Inflammatory macrophage treated with lipopolysaccharide for 1 hour (primary cell): ENCODE measurements at regions not wholly inside any gene's neighbourhood (a gene's known extent, or its start where the extent isn't known, plus 50 kb on each side); places are given as distances from the start of the nearest gene placed in this dataset.

ENCODE experiments used
- DNase-seq, 2 donors: peaks; one replicate each; pipeline ENCODE4 v3.0.0-alpha.2; 2020 to 2022

DNA sequence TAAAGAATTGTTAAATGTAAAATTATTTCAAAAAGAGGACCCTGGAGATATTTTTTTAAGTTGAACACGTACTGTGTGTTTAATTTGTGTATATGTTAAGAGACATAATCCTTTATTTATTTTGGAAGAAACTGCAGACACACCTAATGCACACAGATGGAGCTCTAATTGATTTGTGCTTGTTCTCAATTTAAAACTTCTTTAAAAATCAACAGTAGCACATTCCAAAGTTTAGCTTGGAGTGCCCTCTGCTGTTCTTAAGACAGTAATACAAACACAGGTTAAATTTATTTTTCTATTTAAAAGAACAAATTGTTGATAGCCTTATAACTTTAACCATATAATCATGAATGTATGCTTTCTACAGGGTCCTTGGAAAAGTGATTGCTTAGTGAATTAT is 277.6 kb upstream of the ADAMTS16 start:
- peak in 1 of 2 donors; percentile 12 for DNase-seq

DNA sequence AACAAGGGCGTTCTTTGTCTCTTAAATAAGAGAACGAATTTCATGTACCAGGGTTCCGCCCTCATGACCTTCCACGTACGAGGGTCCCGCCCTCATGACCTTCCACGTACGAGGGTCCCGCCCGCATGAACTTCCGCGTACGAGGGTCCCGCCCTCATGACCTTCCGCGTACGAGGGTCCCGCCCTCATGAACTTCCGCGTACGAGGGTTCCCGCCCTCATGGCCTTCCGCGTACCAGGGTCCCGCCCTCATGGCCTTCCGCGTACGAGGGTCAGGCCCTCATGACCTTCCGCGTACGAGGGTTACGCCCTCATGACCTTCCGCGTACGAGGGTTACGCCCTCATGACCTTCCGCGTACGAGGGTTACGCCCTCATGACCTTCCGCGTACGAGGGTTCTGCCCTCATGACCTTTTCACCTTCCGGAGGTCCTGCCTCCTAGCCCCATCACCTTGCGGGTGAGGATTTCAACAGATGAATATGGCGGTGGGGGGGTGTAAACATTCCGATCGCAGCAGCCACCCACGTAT is 273.9 kb upstream of the ADAMTS16 start:
- no peak for DNase-seq

DNA sequence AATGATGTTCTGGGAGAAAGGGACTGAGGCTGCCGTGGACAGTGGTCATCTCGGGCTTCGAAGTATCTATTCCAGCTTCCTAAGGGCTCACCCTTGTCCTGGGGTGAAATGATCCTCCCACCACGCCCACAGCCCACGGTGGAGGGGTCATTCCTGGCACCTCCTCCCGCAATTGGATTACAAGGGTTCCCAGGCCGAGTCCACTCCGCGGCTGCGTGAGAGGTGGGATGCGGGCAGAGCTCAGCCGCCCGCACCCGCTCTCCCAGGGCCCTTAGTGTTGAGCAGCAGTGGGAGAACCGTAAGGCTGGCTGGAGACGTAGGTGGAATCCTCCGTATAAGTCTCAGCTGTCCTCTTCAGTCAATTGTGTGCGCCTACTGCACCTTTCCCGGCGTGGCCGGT is 273.3 kb upstream of the ADAMTS16 start:
- no peak for DNase-seq

- DNase-seq: peak; percentile 15 to 61
These were observed 271.9 kb upstream of the ADAMTS16 start for GRCh38 chr5:4868140-4868735.

- DNase-seq: no peak
These were observed 266.5 kb upstream of the ADAMTS16 start for GRCh38 chr5:4873652-4874051.

GRCh38 chr5:4874097-4874496 is 266.0 kb upstream of the ADAMTS16 start:
- DNase-seq: no peak

GRCh38 chr5:4875942-4876341 is 264.2 kb upstream of the ADAMTS16 start:
- DNase-seq: no peak

- DNase-seq: no peak
These were observed 263.3 kb upstream of the ADAMTS16 start for GRCh38 chr5:4876804-4877203.

- no peak for DNase-seq
These were observed 262.6 kb upstream of the ADAMTS16 start for GRCh38 chr5:4877579-4877978.

GRCh38 chr5:4879075-4879474 is 261.1 kb upstream of the ADAMTS16 start:
- no peak for DNase-seq

DNA sequence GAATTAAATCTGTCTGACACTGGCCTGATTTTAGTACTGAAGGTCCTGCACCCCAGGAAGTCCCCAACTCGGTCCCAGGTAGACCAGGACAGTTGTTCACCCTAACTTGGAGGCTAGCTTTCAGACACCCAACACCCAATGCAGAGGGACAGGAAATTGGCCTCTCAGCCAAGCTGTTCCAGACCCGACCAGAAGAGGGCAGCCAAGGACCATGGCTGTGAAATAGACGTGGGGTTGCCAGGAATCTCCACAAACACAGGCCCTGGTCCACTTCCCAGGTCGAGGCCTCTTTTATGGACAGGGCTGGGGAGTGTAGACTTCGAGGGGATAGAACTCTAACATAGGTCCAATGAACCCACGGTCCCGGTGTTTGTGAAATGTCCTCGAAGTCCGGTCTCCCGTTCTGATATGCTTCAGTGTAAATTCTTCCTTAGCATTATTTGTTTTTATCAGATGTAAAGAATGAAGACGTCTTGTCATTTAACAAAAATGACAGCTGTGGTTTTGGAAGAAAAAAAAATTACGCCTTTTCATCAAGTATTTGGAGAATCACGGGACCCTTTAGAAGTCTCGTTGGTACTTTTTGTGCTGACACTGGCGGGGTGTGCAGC is 260.3 kb upstream of the ADAMTS16 start:
- peak; percentile 15 to 65 for DNase-seq

GRCh38 chr5:4880304-4880741 is 259.8 kb upstream of the ADAMTS16 start:
- DNase-seq: no peak

- no peak for DNase-seq
These were observed 258.6 kb upstream of the ADAMTS16 start for GRCh38 chr5:4881366-4882002.

GRCh38 chr5:4882186-4882585 is 257.9 kb upstream of the ADAMTS16 start:
- no peak for DNase-seq

DNA sequence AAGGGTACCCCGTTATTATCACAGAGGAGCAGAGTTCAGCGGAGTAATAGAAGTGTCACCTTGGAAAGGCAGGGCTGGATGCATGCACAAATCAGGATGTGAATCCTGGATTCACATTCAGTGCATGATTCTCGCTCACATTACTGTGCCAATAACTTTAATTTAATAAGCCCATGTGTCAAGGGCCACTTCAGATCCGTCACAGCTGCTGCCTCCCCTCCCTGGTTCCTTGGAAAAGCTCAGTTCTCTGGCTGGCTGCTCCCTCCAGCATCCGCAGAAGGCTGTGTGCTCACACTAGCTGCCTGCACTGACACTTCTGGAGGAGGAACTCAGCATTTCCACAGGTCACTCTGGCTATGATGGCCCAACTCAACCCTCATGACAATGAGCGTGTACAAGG is 256.8 kb upstream of the ADAMTS16 start:
- DNase-seq: no peak

- no peak for DNase-seq
These were observed 246.9 kb upstream of the ADAMTS16 start for GRCh38 chr5:4893063-4893744.

GRCh38 chr5:4896328-4896727 is 243.8 kb upstream of the ADAMTS16 start:
- no peak for DNase-seq

DNA sequence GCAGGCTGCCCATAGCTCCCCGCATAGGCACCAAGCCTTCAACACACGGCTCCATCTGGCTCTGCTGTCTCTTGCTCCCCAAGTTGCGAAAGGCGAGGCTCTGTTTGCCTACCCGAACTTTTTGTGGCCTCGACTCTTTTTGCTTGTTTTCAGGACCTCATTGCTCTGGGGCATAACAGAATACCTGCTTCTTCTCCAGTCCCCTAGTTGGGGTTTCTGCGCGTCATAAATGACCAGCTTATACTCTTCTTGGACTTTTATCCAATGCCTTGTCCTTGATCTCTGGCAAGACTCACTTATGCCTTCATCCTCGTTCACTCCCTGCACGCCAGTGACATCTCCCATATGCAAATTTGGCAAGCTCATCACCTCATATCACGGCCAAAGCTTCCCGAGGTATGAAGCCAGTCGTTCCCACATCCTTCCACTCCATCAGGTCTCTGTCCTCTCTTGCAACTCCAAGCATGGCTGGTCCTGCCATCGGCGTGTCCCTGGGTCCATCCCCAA is 238.8 kb upstream of the ADAMTS16 start:
- DNase-seq: no peak

DNA sequence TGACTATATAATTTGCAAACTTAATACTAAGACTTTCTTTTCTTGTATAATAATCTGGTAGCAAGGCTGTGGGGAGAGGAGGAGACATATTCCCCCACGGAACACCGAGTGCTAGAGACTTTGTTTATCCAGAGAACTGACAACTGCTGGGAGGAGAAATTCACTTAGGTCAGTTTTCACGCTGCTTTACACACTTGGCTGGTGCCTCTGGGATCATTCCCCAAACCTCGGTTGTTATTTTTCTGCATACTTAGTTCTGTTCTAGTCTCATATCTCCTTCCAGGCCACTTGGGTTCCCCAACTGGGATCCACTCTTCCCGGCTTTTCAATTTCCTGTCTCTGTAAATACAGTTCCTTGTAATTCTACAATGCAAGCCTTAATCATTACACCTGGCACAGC is 238.2 kb upstream of the ADAMTS16 start:
- no peak for DNase-seq

- no peak for DNase-seq
These were observed 234.2 kb upstream of the ADAMTS16 start for GRCh38 chr5:4905674-4906520.

DNA sequence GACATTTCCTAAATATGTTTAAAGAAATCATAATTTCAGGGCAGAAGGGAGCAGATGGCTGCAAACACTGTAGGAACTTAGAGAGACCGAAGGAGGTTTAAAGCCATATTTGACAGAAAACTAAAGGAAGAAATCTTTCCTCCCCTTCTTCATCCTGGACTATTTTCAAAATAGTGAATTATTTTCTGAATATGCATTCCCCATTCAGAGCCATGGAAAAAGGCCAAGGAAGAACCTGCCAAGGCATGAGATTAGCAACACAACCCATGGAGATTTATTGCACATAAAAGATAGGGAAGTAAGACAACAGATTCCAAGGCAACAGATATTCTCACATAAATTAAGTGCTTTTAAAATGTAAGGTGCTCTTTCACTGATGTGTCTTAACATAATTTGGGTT is 233.3 kb upstream of the ADAMTS16 start:
- DNase-seq: no peak

DNA sequence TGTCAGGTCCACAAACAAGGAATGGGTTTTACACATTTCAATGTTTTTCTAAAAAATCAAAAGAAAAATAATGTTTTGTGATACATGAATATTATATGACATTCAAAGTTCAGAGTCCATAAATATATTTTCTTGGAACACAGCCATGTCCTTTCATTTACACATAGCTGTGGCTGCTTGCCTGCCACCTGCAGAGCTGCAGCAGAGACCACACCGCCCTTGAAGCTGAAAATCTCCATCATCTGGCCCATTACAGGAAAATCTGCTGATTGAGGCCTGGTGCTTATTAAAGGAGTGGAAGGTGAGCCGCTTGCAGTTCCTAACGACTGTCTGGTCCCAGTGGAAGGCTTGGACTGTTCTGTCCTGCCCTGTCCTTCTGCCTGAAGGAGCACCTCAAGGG is 232.6 kb upstream of the ADAMTS16 start:
- no peak for DNase-seq

DNA sequence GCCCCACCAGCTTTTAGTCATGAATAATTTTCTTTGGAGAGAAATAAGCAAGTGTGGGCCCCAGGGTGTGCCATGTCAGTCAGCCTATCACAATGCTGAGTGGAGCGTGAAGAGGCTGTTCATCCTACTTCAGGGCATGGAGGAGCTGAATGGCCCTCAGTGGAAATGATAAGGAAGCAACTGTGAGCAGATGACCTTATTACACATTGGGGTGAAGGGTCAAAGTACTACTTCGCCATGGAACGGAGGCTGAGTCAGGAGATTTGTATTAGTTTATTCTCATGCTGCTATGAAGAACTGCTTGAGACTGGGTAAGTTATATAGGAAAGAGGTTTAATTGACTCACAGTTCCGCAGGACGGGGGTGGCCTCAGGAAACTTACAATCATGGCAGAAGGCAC is 231.0 kb upstream of the ADAMTS16 start:
- no peak for DNase-seq
